Neural progenitor cell (in vitro differentiated cells): ENCODE measurements at regions not wholly inside any gene's neighbourhood (a gene's known extent, or its start where the extent isn't known, plus 50 kb on each side); places are given as distances from the start of the nearest gene placed in this dataset.

Source experiments
- DNase-seq: peaks from one replicate; pipeline ENCODE4 v3.0.0-alpha.2; 2016; ENCODE audit warnings: low spot score
- H2AFZ ChIP-seq: fragments of 200-600 bp; sonication (generic); replicated peaks from 2 replicates; pipeline ENCODE4 v1.6.1; 2016; ENCODE audit warnings: antibody characterized with exemption
- H3F3A ChIP-seq: fragments of 200-600 bp; sonication (generic); 2 replicates; pipeline ENCODE4 v1.6.1; 2016; ENCODE audit warnings: antibody characterized with exemption, low read depth
- H3K27ac ChIP-seq: fragments of 200-600 bp; sonication (generic); 2 replicates; pipeline ENCODE4 v1.5.1; 2016; ENCODE audit warnings: mild to moderate bottlenecking
- H3K27me3 ChIP-seq: fragments of 200-600 bp; sonication (generic); 2 replicates; pipeline ENCODE4 v1.6.1; 2016; ENCODE audit warnings: mild to moderate bottlenecking, moderate library complexity
- H3K36me3 ChIP-seq: fragments of 200-600 bp; sonication (generic); 2 replicates; pipeline ENCODE4 v1.5.1; 2016
- H3K4me1 ChIP-seq: fragments of 200-600 bp; sonication (generic); 2 replicates; pipeline ENCODE4 v1.6.1; 2016; ENCODE audit warnings: mixed run types
- H3K4me2 ChIP-seq: fragments of 200-600 bp; sonication (generic); 2 replicates; pipeline ENCODE4 v1.6.1; 2016
- H3K4me3 ChIP-seq: fragments of 200-600 bp; sonication (generic); 2 replicates; pipeline ENCODE4 v1.5.1; 2016
- H3K79me2 ChIP-seq: fragments of 200-600 bp; sonication (generic); 2 replicates; pipeline ENCODE4 v1.6.1; 2016; ENCODE audit warnings: low read depth
- H3K9ac ChIP-seq: fragments of 200-600 bp; sonication (generic); 2 replicates; pipeline ENCODE4 v1.6.1; 2016
- H3K9me3 ChIP-seq: fragments of 200-600 bp; sonication (generic); 2 replicates; pipeline ENCODE4 v1.5.1; 2016; ENCODE audit warnings: low read depth
- H4K20me1 ChIP-seq: fragments of 200-600 bp; sonication (generic); 2 replicates; pipeline ENCODE4 v1.6.1; 2016; ENCODE audit warnings: low read depth
- H3K27ac Mint-ChIP-seq: 3 replicates; pipeline ENCODE4 v1.8.0; 2021; ENCODE audit warnings: mixed read lengths
- H3K27me3 Mint-ChIP-seq: 2 replicates; pipeline ENCODE4 v1.8.0; 2022; ENCODE audit warnings: low read depth, mild to moderate bottlenecking, inconsistent platforms, moderate library complexity, mixed read lengths; ENCODE audit not compliant: insufficient read depth
- H3K36me3 Mint-ChIP-seq: 3 replicates; pipeline ENCODE4 v1.8.0; 2021; ENCODE audit warnings: mixed read lengths
- H3K4me1 Mint-ChIP-seq: 3 replicates; pipeline ENCODE4 v1.8.0; 2021; ENCODE audit warnings: mixed read lengths
- H3K4me3 Mint-ChIP-seq: 3 replicates; pipeline ENCODE4 v1.8.0; 2021; ENCODE audit warnings: mild to moderate bottlenecking, moderate library complexity, mixed read lengths
- H3K9me3 Mint-ChIP-seq: 3 replicates; pipeline ENCODE4 v1.8.0; 2020; ENCODE audit warnings: mixed read lengths
- CTCF ChIP-seq: fragments of 200-600 bp; sonication (generic); IDR thresholded peaks from 2 replicates; pipeline ENCODE4 v1.5.1; 2017; ENCODE audit warnings: antibody characterized with exemption, mild to moderate bottlenecking
- EZH2 ChIP-seq: fragments of 200-600 bp; sonication (generic); IDR thresholded peaks from 2 replicates; pipeline ENCODE4 v1.6.1; 2017; ENCODE audit warnings: antibody characterized with exemption, mild to moderate bottlenecking, moderate library complexity
- EZH2phosphoT487 ChIP-seq: fragments of 200-600 bp; sonication (generic); IDR thresholded peaks from 2 replicates; pipeline ENCODE4 v1.6.1; 2017; ENCODE audit warnings: antibody characterized with exemption

GRCh38 chr13:26954976-26955375, 194.4 kb upstream of the GPR12 start:
- H3K4me3 Mint-ChIP-seq, result no peak overlapping the region
- H3K9me3 Mint-ChIP-seq, result no peaks in the 10 kb centered on the region
- H3K79me2 ChIP-seq, result no peaks in the 10 kb centered on the region
- H4K20me1 ChIP-seq, result no peaks in the 10 kb centered on the region
- H3K4me1 ChIP-seq, result peaks cover 12% of the 10 kb centered on the region
- peaks cover 6% of the 10 kb centered on the region for H3K27me3 Mint-ChIP-seq
- no peaks in the 10 kb centered on the region for H3K27me3 ChIP-seq
- H3K36me3 Mint-ChIP-seq, result no peaks in the 10 kb centered on the region
- no peak for DNase-seq
- H3K9ac ChIP-seq, result no peak overlapping the region
- no peaks in the 10 kb centered on the region for H3K9me3 ChIP-seq
- H3K4me3 ChIP-seq, result no peak overlapping the region
- H3K27ac Mint-ChIP-seq, result no peak overlapping the region
- H3K36me3 ChIP-seq, result no peaks in the 10 kb centered on the region
- H3K4me1 Mint-ChIP-seq, result peaks cover 10% of the 10 kb centered on the region
- no peak overlapping the region for H3K4me2 ChIP-seq
- no peak for TF ChIP-seq EZH2
- no peak for TF ChIP-seq EZH2phosphoT487
- TF ChIP-seq CTCF, result no peak
- H3F3A ChIP-seq, result no peaks in the 10 kb centered on the region
- no peak overlapping the region for H3K27ac ChIP-seq
- H2AFZ ChIP-seq, result no peak overlapping the region

- Mint-ChIP-seq H3K36me3 (no peaks in the 10 kb centered on the region), H3K27me3 (peaks cover 7% of the 10 kb centered on the region), H3K4me3 (no peak overlapping the region), H3K4me1 (peaks cover 10% of the 10 kb centered on the region), H3K27ac (no peak overlapping the region), H3K9me3 (no peaks in the 10 kb centered on the region)
- no peak for DNase-seq
- H3K9me3 ChIP-seq, result no peaks in the 10 kb centered on the region
- no peak overlapping the region for H3K4me3 ChIP-seq
- H2AFZ ChIP-seq, result no peak overlapping the region
- H3K4me1 ChIP-seq, result peaks cover 12% of the 10 kb centered on the region
- no peaks in the 10 kb centered on the region for H3F3A ChIP-seq
- H3K27ac ChIP-seq, result no peak overlapping the region
- H3K9ac ChIP-seq, result no peak overlapping the region
- no peak overlapping the region for H3K4me2 ChIP-seq
- no peaks in the 10 kb centered on the region for H3K27me3 ChIP-seq
- no peaks in the 10 kb centered on the region for H3K79me2 ChIP-seq
- no peak for TF ChIP-seq CTCF
- TF ChIP-seq EZH2, result no peak
- TF ChIP-seq EZH2phosphoT487, result no peak
- no peaks in the 10 kb centered on the region for H3K36me3 ChIP-seq
- no peaks in the 10 kb centered on the region for H4K20me1 ChIP-seq
Measured at GRCh38 chr13:26953291-26953690, 192.7 kb upstream of the GPR12 start.

GRCh38 chr13:26952551-26953143, 192.1 kb upstream of the GPR12 start:
- H3K36me3 Mint-ChIP-seq, result no peaks in the 10 kb centered on the region
- no peak overlapping the region for H3K9ac ChIP-seq
- no peak overlapping the region for H3K27ac ChIP-seq
- no peaks in the 10 kb centered on the region for H3K79me2 ChIP-seq
- no peak overlapping the region for H3K27ac Mint-ChIP-seq
- no peaks in the 10 kb centered on the region for H3K27me3 ChIP-seq
- TF ChIP-seq EZH2 (no peak), CTCF (no peak), EZH2phosphoT487 (no peak)
- no peaks in the 10 kb centered on the region for H3K9me3 ChIP-seq
- no peaks in the 10 kb centered on the region for H3K36me3 ChIP-seq
- H3K4me3 Mint-ChIP-seq, result no peak overlapping the region
- no peak for DNase-seq
- no peak overlapping the region for H2AFZ ChIP-seq
- no peaks in the 10 kb centered on the region for H3K9me3 Mint-ChIP-seq
- peaks cover 10% of the 10 kb centered on the region for H3K4me1 Mint-ChIP-seq
- peaks cover 11% of the 10 kb centered on the region for H3K4me1 ChIP-seq
- no peaks in the 10 kb centered on the region for H3F3A ChIP-seq
- peaks cover 6% of the 10 kb centered on the region for H3K27me3 Mint-ChIP-seq
- H4K20me1 ChIP-seq, result no peaks in the 10 kb centered on the region
- no peak overlapping the region for H3K4me3 ChIP-seq
- no peak overlapping the region for H3K4me2 ChIP-seq
